HG02981 (cell line): ENCODE measurements at regions not wholly inside any gene's neighbourhood (a gene's known extent, or its start where the extent isn't known, plus 50 kb on each side); places are given as distances from the start of the nearest gene placed in this dataset.

Experiments used
- ATAC-seq: cut with Tn5 transposase; IDR thresholded peaks from one replicate; pipeline ENCODE4 v1.9.1; 2021; ENCODE audit warnings: mild to moderate bottlenecking, moderate library complexity; ENCODE audit not compliant: unreplicated experiment

DNA sequence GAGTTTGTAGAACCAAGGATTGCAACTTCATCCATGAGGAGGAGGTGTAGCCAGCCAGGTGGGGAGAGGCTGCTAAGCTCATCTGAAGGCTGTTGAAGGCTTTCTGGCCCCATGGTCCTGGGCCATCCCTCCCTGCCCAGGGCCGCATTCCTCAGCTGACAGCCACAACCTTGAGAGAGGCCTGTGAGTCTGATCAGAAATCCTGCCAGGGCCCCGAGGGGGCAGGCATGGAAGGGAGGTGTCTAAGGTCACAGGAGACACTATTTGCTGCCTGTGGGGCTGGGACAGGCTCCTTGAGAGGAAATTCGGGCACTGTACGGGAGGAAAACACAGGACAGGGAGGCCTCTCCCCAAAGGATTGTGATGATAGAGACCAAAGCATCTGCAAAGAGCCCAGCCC, 88.1 kb upstream of the IGLL5 start:
- no peak for ATAC-seq

GRCh38 chr22:22800716-22801115, 86.9 kb upstream of the IGLL5 start:
- no peak for ATAC-seq

DNA sequence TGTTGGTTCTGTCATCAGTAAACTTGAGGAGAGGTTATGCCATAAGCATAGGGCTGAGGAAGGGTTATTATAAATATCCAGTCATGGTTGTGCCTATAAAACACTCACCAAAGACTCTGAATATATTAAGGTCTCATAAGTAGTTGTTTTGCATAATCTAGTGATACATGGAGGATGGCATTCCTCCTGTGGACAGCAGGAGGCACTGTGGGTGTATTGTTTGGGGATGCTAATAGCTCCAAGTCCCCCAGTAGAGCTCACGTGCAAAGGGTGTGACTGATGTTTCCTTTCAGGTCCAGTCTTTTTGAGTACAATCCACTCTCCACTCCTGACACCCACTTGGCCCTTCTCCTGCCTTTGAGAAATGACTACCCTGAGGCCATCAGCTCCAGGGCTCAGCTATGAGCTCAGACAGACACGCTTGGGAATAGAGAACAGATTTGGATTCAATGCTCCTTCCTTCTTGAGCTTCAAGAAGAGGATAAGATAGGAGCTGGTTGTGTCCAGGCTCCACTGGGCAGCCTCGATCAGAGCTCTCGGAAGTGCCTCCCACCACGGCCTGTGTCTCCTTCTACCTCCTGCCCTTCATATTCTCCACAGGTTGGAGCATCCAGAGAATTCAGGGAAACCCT, 85.2 kb upstream of the IGLL5 start:
- no peak for ATAC-seq

- no peak for ATAC-seq
Observed at GRCh38 chr22:22803285-22803853, 84.2 kb upstream of the IGLL5 start.

GRCh38 chr22:22810018-22810427, 77.6 kb upstream of the IGLL5 start:
- ATAC-seq, result no peak

DNA sequence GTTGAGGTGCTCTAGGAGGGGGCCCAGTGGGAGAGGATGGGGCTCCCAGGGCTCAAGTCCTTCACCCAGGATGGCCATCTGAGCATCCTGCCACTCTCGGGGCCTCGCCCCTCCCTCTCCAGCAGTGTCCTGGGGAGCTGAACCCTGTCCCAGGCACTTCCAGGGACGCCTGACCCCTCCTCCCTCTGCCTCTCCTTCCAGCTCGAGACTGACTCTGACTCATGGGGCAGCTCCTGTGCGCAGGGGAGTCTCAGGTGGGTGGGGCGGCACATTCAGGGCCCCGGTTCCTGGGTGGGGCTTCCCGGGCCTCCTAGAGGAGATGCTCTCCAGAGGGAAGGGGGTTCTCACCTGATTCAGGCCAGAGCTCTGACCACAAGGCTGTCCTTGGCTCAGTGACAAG, 77.1 kb upstream of the IGLL5 start:
- no peak for ATAC-seq

- ATAC-seq, result no peak
Observed at GRCh38 chr22:22811016-22812009, 76.3 kb upstream of the IGLL5 start.

DNA sequence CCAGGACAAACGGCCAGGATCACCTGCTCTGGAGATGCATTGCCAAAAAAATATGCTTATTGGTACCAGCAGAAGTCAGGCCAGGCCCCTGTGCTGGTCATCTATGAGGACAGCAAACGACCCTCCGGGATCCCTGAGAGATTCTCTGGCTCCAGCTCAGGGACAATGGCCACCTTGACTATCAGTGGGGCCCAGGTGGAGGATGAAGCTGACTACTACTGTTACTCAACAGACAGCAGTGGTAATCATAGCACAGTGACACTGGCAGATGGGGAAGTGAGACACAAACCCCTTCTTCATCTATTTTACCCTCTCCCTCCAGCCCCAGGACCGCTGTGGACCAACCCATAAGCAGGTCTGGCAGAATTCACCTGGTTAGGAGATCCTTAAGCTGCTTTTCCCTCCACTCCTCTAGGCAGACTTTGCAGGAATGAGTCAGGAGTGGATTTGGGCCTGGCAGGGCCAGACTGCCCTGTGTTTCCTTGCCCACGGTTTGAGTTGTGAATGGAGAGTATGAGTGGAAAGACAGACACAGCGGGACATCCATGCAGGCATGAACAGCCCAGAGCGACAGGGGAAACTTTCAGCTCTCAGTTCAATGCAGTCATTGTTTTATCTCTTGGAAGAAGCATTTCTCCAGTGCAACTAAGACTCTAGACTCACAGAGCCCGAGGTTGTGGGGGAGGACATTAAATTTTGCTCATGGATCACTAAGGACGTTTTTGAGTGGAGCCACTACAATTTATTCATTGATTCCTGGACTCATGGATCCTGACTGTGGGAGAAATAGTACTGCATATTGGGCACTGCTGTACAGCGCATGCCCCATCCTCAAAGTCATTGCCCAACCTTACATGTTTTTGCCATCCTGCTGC, 75.3 kb upstream of the IGLL5 start:
- no peak for ATAC-seq

DNA sequence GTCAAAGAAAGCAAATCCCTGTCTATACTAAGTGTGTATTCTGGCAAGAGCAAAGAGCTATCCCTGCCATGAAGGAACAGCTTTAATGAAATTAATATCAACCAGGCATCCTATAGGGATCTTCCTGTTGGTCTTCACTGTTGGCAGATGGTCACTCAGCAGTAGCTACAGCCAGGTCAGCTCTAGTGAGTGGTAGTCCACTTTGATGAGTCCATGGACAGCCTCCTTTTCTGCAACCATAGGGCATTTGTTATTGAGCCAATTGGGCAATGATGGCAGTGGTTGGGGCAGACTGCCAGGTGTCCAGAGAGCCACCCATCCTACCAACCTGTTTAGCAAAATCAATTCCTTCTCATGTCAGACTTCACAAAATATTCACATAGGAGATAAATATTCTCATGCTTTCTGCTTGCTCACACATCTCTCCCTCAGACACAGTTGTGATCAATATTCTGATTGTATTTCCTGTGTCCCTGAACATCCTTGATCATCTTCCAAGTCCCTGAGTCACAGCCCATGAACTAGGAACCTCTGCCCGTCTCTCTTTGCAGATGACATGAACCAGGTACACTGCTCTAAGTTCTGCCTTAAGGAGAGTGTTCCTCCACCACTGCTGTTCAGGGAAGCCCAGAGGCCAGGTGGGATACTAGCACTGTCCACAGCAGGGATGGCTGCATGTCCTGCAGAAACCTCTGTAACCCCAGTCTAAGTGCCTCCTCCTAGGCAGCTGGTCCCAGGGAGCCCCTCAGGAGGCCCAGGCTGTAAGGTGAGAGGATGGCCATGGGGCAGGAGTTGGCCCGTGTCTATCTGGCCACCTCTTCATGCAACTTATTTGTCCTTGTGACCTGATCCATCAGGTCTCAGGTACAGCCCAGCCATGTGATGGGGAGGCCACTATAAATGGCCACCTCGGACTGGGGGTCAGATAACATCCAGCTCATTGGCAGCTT, 74.2 kb upstream of the IGLL5 start:
- no peak for ATAC-seq

- no peak for ATAC-seq
Observed at GRCh38 chr22:22814666-22815396, 72.8 kb upstream of the IGLL5 start.

GRCh38 chr22:22815397-22816170, 72.0 kb upstream of the IGLL5 start:
- no peak for ATAC-seq

DNA sequence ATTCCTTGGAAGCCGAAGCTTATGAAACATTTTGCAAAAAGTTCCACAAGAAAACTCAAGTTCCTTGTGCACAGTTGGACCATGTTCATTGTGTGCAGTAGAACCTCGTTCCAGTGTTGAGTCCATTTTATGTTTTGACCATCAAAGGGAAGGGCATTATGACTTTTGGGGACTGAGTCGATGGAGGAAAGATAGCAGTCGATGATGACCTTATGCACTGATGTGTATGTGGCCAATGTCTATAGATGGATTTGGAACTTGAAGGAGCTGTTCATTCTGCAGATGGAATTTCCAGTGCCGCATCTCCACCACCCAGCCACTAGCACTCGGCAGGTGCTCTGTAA, 71.5 kb upstream of the IGLL5 start:
- no peak for ATAC-seq

DNA sequence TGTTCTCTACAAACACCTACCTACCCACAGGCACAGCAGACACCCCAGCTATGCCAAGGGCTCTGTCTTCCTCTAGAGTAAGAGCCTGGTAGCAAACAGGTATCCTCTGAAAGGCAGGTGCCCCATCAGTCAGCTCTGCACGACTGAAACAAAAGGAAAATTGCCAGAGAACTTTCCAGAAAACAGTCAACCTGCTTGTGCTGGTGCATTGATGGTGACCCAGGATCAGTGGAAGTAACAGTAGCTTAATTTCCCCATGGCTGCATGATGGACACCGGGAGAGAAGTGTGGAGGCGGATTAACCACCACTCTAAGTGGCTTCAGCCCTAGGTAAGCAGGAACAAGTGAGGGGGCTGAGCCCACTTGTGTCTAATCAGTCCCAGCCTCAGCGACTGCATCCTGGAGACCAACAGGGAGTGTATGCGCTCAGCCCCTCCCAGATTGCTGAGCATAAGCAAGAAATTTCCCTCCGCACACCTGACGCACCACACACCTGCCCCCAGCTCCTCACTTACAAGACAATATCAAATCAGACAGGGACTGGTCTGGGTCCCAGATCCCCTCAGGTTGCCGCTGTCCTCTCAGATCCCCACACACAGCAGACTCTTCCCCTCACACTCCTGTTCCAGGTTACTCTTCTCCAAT, 70.7 kb upstream of the IGLL5 start:
- ATAC-seq, result no peak

DNA sequence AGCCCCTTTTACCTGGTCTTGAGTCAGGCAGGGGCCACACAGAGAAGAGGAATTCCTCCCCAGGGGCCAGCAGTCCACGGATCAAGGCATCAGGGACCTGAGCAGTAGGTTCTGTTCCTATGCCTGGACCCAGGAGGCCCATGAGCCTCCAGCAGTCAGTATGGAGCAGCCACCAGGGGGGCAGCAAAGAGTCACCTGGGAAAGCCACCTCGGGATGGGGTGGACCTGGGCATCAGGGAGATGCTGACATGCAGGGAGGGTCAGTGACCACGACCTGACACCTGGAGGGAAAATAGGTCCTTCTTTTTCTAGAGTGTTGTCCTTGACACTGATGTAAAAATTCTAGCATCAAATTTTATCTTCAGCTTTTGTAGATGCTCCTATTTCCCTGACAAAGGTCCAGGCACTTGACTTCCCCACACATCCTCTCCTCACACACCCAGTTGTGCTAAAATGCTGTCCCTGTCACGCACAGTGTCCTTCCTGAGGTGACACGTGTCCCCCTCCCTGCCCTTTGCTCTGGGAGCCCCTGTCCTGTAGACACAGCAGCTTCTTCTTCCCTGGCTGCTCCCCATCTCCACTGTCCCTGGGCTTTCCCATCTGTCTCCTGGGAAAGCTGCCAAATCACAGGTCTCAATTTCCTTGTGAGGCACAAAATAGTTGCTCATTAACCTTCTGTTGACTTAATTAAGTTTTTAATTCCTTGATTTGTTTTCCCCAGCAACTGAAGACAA, 70.0 kb upstream of the IGLL5 start:
- no peak for ATAC-seq

DNA sequence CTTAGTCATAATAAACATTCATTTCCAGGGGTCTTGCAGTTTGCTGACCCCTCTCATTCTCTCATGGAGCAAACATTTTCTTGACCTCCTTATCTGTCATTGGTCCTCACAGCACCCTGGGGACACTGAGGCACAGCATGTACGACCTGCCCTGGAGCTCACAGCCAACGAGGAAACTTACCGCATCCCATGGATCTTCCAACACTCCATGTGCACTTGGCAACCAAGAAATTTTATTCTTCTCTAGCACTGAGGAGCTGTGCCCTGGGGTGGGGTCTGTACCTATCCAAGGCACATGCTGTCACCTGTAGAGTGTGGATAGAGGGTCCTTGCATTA, 69.4 kb upstream of the IGLL5 start:
- no peak for ATAC-seq

- no peak for ATAC-seq
Observed at GRCh38 chr22:22818861-22819855, 68.5 kb upstream of the IGLL5 start.
